ENCODE measurements at regions not wholly inside any gene's neighbourhood (a gene's known extent, or its start where the extent isn't known, plus 50 kb on each side); places are given as distances from the start of the nearest gene placed in this dataset.

GRCh38 chr7:106180721-106181120 is 68.6 kb upstream of the SYPL1 start:
- Histone ChIP-seq H3K56ac (ENCODE audit: insufficient read length, low read depth, low read length) (no peak overlapping the region), H3K14ac (ENCODE audit: insufficient read depth, low read length) (no peak overlapping the region), H2BK5ac (ENCODE audit: insufficient read length, low read length) (no peak overlapping the region), H3K23me2 (ENCODE audit: insufficient read length, low read depth, low read length, poor library complexity, severe bottlenecking) (no peaks in the 10 kb centered on the region), H3K4me2 (ENCODE audit: insufficient read depth, insufficient read length, low read length) (no peak overlapping the region), H3K27ac (ENCODE audit: insufficient read length, low read depth, low read length) (no peak overlapping the region), H2AK5ac (ENCODE audit: insufficient read length, low read length) (no peak overlapping the region), H4K20me1 (ENCODE audit: control insufficient read depth, insufficient read depth, insufficient read length) (no peaks in the 10 kb centered on the region), H3K9me3 (ENCODE audit: control insufficient read depth, low read depth, low read length) (no peaks in the 10 kb centered on the region), H3T11ph (ENCODE audit: low read length) (no peak overlapping the region), H2BK20ac (ENCODE audit: low read depth, low read length, poor library complexity, severe bottlenecking) (no peak overlapping the region), H3K79me1 (ENCODE audit: insufficient read depth, low read depth, low read length, poor library complexity, severe bottlenecking) (no peaks in the 10 kb centered on the region), H3K79me2 (ENCODE audit: insufficient read depth, low read length) (no peaks in the 10 kb centered on the region), H2BK12ac (ENCODE audit: insufficient read length, low read depth, low read length) (no peak overlapping the region), H2AFZ (ENCODE audit: low read length) (no peak overlapping the region), H4K8ac (replicated peaks; ENCODE audit: insufficient read length, low read depth, low read length) (no peak overlapping the region), H3K23ac (ENCODE audit: insufficient read length, low read depth, low read length) (no peak overlapping the region), H3K4me1 (ENCODE audit: insufficient read depth, low read length) (peaks cover 6% of the 10 kb centered on the region; the same call in 1 of the 2 replicates), H2BK15ac (ENCODE audit: low read depth, low read length) (no peak overlapping the region), H4K91ac (ENCODE audit: insufficient read length, low read depth, low read length) (no peak overlapping the region), H2BK120ac (ENCODE audit: low read depth, low read length, poor library complexity, severe bottlenecking) (no peak overlapping the region), H3K9ac (ENCODE audit: extremely low read depth, insufficient read length, low read length) (no peak overlapping the region), H4K5ac (ENCODE audit: insufficient read length, low read depth, low read length) (no peak overlapping the region), H3K18ac (ENCODE audit: insufficient read length, low read depth, low read length) (no peak overlapping the region), H3K4ac (ENCODE audit: low read depth, low read length) (no peak overlapping the region), H3K27me3 (ENCODE audit: insufficient read depth, low read length) (no peaks in the 10 kb centered on the region)
- Mint-ChIP-seq H3K4me1 (peaks cover 25 to 27% of the 10 kb centered on the region in 2 experiments), H3K27me3 (ENCODE audit: low read depth) (peaks cover 2% of the 10 kb centered on the region; the same call in 1 of the 2 replicates), H3K27ac (no peak overlapping the region), H3K36me3 (ENCODE audit: insufficient read depth in 1 of 3, low read depth in 3 of 3) (peaks cover 0 to 5% (median 0%) of the 10 kb centered on the region in 3 experiments; a peak in 1 of 7 replicates), H3K4me3 (no peak overlapping the region), H3K9me3 (no peaks in the 10 kb centered on the region; a peak in 1 of 5 replicates)
- peak; percentile 46 for DNase-seq
- TF ChIP-seq CTCF (conservative IDR thresholded peaks at IDR 0.05), result no peak
- no CpG with 5 or more reads among the region's 7 CpGs for WGBS (ENCODE audit: extremely low coverage, insufficient read length, low lambda C conversion rate)
